HepG2 (cell line): ENCODE measurements at regions not wholly inside any gene's neighbourhood (a gene's known extent, or its start where the extent isn't known, plus 50 kb on each side); places are given as distances from the start of the nearest gene placed in this dataset.
A peak's percentile ranks its signal among the peaks of the same experiment; 100 is the strongest.

Experiments used
- ATAC-seq: fragments of 200-7000 bp; cut with Tn5 transposase; 3 replicates; pipeline ENCODE4 v1.9.1; 2020; ENCODE audit warnings: mild to moderate bottlenecking, moderate library complexity
- BruUV-seq: library from RNA; stranded (reverse); fragments of 400-500 nt; replicated peaks from 2 replicates; lab custom pipeline; 2021; lab: Mats Ljungman, UMichigan
- CTCF ChIA-PET: fragments of 300-600 bp; formaldehyde crosslinking; extraction: SDS; loops from one replicate; lab custom pipeline; 2021; ENCODE audit warnings: low total read pairs, inconsistent platforms, low intra/inter-chr PET ratio; lab: Yijun Ruan, JAX
- POLR2A ChIA-PET: fragments of 350-600 bp; sonication (Branson Sonifier 250); formaldehyde crosslinking; loops from one replicate; lab custom pipeline; 2020; ENCODE audit warnings: antibody characterized with exemption, inconsistent platforms; lab: Yijun Ruan, JAX
- DNase-seq: peaks from one replicate; pipeline ENCODE4 v3.0.0-alpha.2; 2015; ENCODE audit warnings: low spot score
- FAIRE-seq: peaks from 3 replicates; lab custom pipeline; 2011; peaks lifted over from hg19 to GRCh38; lab: Jason Lieb, UNC
- H2AFZ ChIP-seq: one replicate; pipeline ENCODE4 v1.6.1; 2011; ENCODE audit warnings: low read length, inconsistent platforms
- H3K27ac ChIP-seq: fragments of 300-600 bp; 3 replicates; pipeline ENCODE4 v1.8.0; 2011; ENCODE audit warnings: mixed run types, mild to moderate bottlenecking, mixed read lengths, low read length, inconsistent platforms; ENCODE audit not compliant: insufficient read depth; ENCODE audit errors: extremely low read length
- H3K27me3 ChIP-seq, 2 experiments: fragments of 200-600 bp in 1 of 2; 2 replicates in 1 of 2; 3 replicates in 1 of 2; pipeline versions ENCODE4 v1.6.0 to v1.8.0; 2011; ENCODE audit warnings: low read length in 2 of 2, mild to moderate bottlenecking in 2 of 2, moderate library complexity in 2 of 2, inconsistent platforms in 1 of 2; ENCODE audit not compliant: insufficient read depth in 2 of 2, control insufficient read depth in 1 of 2
- H3K36me3 ChIP-seq, 2 experiments: fragments of 200-600 bp in 1 of 2; replicated peaks in 1 of 2; 2 replicates in 1 of 2; 3 replicates in 1 of 2; pipeline versions ENCODE4 v1.5.1 to v1.8.0; 2011; ENCODE audit warnings: low read length in 2 of 2, inconsistent platforms in 1 of 2; ENCODE audit not compliant: insufficient read depth in 2 of 2, control insufficient read depth in 1 of 2
- H3K4me1 ChIP-seq: 2 replicates; pipeline ENCODE4 v1.5.1; 2012; ENCODE audit warnings: low read length, inconsistent platforms; ENCODE audit not compliant: insufficient read depth
- H3K4me2 ChIP-seq: 2 replicates; pipeline ENCODE4 v1.6.0; 2011; ENCODE audit warnings: low read depth, low read length, inconsistent platforms
- H3K4me3 ChIP-seq, 3 experiments: fragments of 200-600 bp in 1 of 3; sonication (generic), shearing (Covaris generic) in 1 of 3; replicated peaks in 1 of 3; 2 replicates each; pipeline ENCODE4 v1.5.1; 2011 to 2016; ENCODE audit warnings: low read length in 3 of 3, inconsistent platforms in 2 of 3, low read depth in 2 of 3, mild to moderate bottlenecking in 2 of 3, control low read depth in 1 of 3, mixed read lengths in 1 of 3; ENCODE audit not compliant: insufficient read depth in 1 of 3
- H3K79me2 ChIP-seq: one replicate; pipeline ENCODE4 v1.6.1; 2011; ENCODE audit warnings: low read length, inconsistent platforms; ENCODE audit not compliant: insufficient read depth
- H3K9ac ChIP-seq: 2 replicates; pipeline ENCODE4 v1.6.0; 2011; ENCODE audit warnings: mild to moderate bottlenecking, low read depth, low read length, inconsistent platforms; ENCODE audit not compliant: insufficient read depth
- H3K9me3 ChIP-seq: 2 replicates; pipeline ENCODE4 v1.5.1; 2012; ENCODE audit warnings: mild to moderate bottlenecking, low read length
- H4K20me1 ChIP-seq: 2 replicates; pipeline ENCODE4 v1.6.0; 2011; ENCODE audit warnings: inconsistent platforms, mild to moderate bottlenecking, low read length, moderate library complexity; ENCODE audit not compliant: insufficient read depth
- AKAP8 ChIP-seq: sonication (generic); formaldehyde crosslinking; IDR thresholded peaks from 2 replicates; pipeline ENCODE4 v1.5.1; 2020; ENCODE audit warnings: mild to moderate bottlenecking, missing genetic modification reagents
- ATAD3A ChIP-seq: sonication (generic); formaldehyde crosslinking; IDR thresholded peaks from 2 replicates; pipeline ENCODE4 v1.4.0; 2020; ENCODE audit warnings: missing genetic modification reagents
- ESRRA ChIP-seq: sonication (generic); formaldehyde crosslinking; IDR thresholded peaks from 2 replicates; pipeline ENCODE4 v1.5.1; 2020; ENCODE audit warnings: mild to moderate bottlenecking, low read depth, missing genetic modification reagents
- HNRNPH1 ChIP-seq: fragments of 200-400 bp; formaldehyde crosslinking; optimal IDR thresholded peaks from 2 replicates; pipeline ENCODE3; 2017; ENCODE audit warnings: mild to moderate bottlenecking, low read depth, low read length
- MAFF ChIP-seq: IDR thresholded peaks from 2 replicates; pipeline ENCODE4 v1.6.1; 2011; ENCODE audit warnings: low read depth, low read length, improper control_type of control experiment
- MAFG ChIP-seq: sonication (generic); formaldehyde crosslinking; IDR thresholded peaks from 2 replicates; pipeline ENCODE4 v1.5.1; 2020; ENCODE audit warnings: mild to moderate bottlenecking, missing genetic modification reagents
- MAFK ChIP-seq, 2 experiments: IDR thresholded peaks in 1 of 2; conservative IDR thresholded peaks in 1 of 2; 2 replicates each; pipeline ENCODE4 v1.6.1; 2011; ENCODE audit warnings: improper control_type of control experiment in 2 of 2, low read length in 2 of 2
- RXRA ChIP-seq: sonication (generic); formaldehyde crosslinking; IDR thresholded peaks from 2 replicates; pipeline ENCODE4 v1.5.1; 2020; ENCODE audit warnings: missing genetic modification reagents
- TAF1 ChIP-seq: sonication (generic); formaldehyde crosslinking; IDR thresholded peaks from 2 replicates; pipeline ENCODE4 v1.4.0; 2020; ENCODE audit warnings: missing genetic modification reagents
- ZBTB14 ChIP-seq: sonication (generic); formaldehyde crosslinking; IDR thresholded peaks from 2 replicates; pipeline ENCODE4 v1.4.0; 2020; ENCODE audit warnings: missing genetic modification reagents
- ZGPAT ChIP-seq: IDR thresholded peaks from 2 replicates; pipeline ENCODE4 v1.6.1; 2016; ENCODE audit warnings: mild to moderate bottlenecking
- ZKSCAN5 ChIP-seq: sonication (generic); formaldehyde crosslinking; IDR thresholded peaks from 2 replicates; pipeline ENCODE4 v1.5.1; 2020; ENCODE audit warnings: mild to moderate bottlenecking, missing genetic modification reagents
- ZNF576 ChIP-seq: sonication (generic); formaldehyde crosslinking; IDR thresholded peaks from 2 replicates; pipeline ENCODE4 v1.4.0; 2020; ENCODE audit warnings: mild to moderate bottlenecking, missing genetic modification reagents
- ZNF737 ChIP-seq: sonication (generic); formaldehyde crosslinking; IDR thresholded peaks from 2 replicates; pipeline ENCODE4 v1.5.0; 2020; ENCODE audit warnings: missing genetic modification reagents, mild to moderate bottlenecking, borderline replicate concordance
- ZNF788 ChIP-seq: sonication (generic); formaldehyde crosslinking; IDR thresholded peaks from 2 replicates; pipeline ENCODE4 v1.5.0; 2020; ENCODE audit warnings: mild to moderate bottlenecking, missing genetic modification reagents, borderline replicate concordance
- WGBS: methylation state at CpG from one replicate; pipeline ENCODE4 v1.1.6; 2017; ENCODE audit warnings: low lambda C conversion rate; 5-methylcytosine and 5-hydroxymethylcytosine counted together
- in situ Hi-C: cut with HindIII; loops from 2 replicates; pipeline ENCODE4 v1.10.0; 2017; ENCODE audit warnings: low pct_unique_long_range_greater_than_20kb; ENCODE audit not compliant: extremely low pct_ligation_motif_present
- intact Hi-C: fragments of 100-400 bp; cut with micrococcal nuclease; formaldehyde crosslinking; loops from one replicate; pipeline ENCODE4 v1.10.0; 2022; ENCODE audit not compliant: unreplicated experiment
- TF ChIP-seq, protein P1 (sequence below): sonication (generic); formaldehyde crosslinking; IDR thresholded peaks from 2 replicates; pipeline ENCODE4 v1.4.0; 2020; ENCODE audit warnings: missing genetic modification reagents, mild to moderate bottlenecking, borderline replicate concordance
- TF ChIP-seq, protein P2 (sequence below): sonication (generic); formaldehyde crosslinking; IDR thresholded peaks from 2 replicates; pipeline ENCODE4 v1.8.1; 2023; ENCODE audit warnings: mild to moderate bottlenecking, inconsistent platforms, moderate library complexity, missing genetic modification reagents, borderline replicate concordance

DNA sequence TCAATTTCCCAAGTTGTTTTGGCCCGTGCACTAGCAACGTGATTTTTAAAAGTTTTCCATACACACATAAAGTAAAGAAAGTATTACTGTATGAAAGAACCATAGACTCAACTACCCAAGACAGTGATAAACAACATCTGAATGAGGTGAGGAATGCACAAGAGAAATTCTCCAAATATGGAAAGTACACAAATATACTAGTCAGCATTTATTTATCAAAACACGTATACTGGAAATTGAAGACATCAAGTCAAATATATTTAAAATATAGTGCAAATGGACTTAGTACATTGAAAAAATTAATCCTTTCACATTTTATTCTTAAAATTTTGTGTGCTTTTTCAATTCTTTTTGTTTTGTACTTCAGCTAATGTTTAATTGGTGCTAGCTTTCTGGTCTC is 143.6 kb downstream of the ARL4A start:
- Histone ChIP-seq H3K27ac (no peak overlapping the region), H4K20me1 (no peaks in the 10 kb centered on the region), H3K9ac (no peak overlapping the region), H3K27me3 (no peaks in the 10 kb centered on the region), H3K4me3 (no peak overlapping the region), H3K9me3 (peaks cover 22% of the 10 kb centered on the region), H3K4me2 (no peak overlapping the region), H2AFZ (no peak overlapping the region), H3K36me3 (no peaks in the 10 kb centered on the region), H3K79me2 (no peaks in the 10 kb centered on the region), H3K4me1 (no peaks in the 10 kb centered on the region)
- FAIRE-seq, result no peak
- POLR2A ChIA-PET, result no interaction called here
- CTCF ChIA-PET, result no interaction called here
- ATAC-seq, result no peak
- DNase-seq, result no peak
- 59% methylated on average over 3 of the region's 3 CpGs for WGBS
- TF ChIP-seq MAFK (conservative IDR thresholded peaks at IDR 0.05 in 1 of 2, IDR thresholded peaks at IDR 0.05 in 1 of 2; ENCODE audit: low read length in 2 of 2) (peak; percentile 83 to 88), RXRA (CRISPR knock-in tag) (no peak), ZNF737 (no peak), ZBTB14 (CRISPR knock-in tag) (no peak), ZGPAT (CRISPR knock-in tag) (no peak), AKAP8 (no peak), ZKSCAN5 (CRISPR knock-in tag) (no peak), ZNF576 (CRISPR knock-in tag) (no peak), ATAD3A (CRISPR knock-in tag) (no peak), MAFG (CRISPR knock-in tag) (no peak), ZNF788 (no peak), ESRRA (CRISPR knock-in tag) (no peak), HNRNPH1 (no peak), MAFF (peak; percentile 83), TAF1 (CRISPR knock-in tag) (no peak)
- TF ChIP-seq, protein P1, sequence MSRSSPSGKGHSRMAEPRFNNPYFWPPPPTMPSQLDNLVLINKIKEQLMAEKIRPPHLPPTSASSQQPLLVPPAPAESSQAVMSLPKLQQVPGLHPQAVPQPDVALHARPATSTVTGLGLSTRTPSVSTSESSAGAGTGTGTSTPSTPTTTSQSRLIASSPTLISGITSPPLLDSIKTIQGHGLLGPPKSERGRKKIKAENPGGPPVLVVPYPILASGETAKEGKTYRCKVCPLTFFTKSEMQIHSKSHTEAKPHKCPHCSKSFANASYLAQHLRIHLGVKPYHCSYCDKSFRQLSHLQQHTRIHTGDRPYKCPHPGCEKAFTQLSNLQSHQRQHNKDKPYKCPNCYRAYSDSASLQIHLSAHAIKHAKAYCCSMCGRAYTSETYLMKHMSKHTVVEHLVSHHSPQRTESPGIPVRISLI (CRISPR knock-in tag), result no peak
- TF ChIP-seq, protein P2, sequence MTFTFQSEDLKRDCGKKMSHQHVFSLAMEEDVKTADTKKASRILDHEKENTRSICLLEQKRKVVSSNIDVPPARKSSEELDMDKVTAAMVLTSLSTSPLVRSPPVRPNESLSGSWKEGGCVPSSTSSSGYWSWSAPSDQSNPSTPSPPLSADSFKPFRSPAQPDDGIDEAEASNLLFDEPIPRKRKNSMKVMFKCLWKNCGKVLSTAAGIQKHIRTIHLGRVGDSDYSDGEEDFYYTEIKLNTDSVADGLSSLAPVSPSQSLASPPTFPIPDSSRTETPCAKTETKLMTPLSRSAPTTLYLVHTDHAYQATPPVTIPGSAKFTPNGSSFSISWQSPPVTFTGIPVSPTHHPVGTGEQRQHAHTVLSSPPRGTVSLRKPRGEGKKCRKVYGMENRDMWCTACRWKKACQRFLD, result no peak
- intact Hi-C loops, result no loop called here
- BruUV-seq, result no TSS peak
- in situ Hi-C loops, result no loop called here
